Brain microvascular endothelial cell (primary cell): ENCODE measurements at regions not wholly inside any gene's neighbourhood (a gene's known extent, or its start where the extent isn't known, plus 50 kb on each side); places are given as distances from the start of the nearest gene placed in this dataset.
A peak's percentile ranks its signal among the peaks of the same experiment; 100 is the strongest.

Experiments
- DNase-seq: peaks from one replicate; pipeline ENCODE4 v3.0.0-alpha.2; 2020
- H3K27ac ChIP-seq: fragments of 250-450 bp; sonication (Bioruptor Pico); 2 replicates; pipeline ENCODE4 v1.5.1; 2020; ENCODE audit warnings: mild to moderate bottlenecking, moderate library complexity
- H3K27me3 ChIP-seq: fragments of 250-450 bp; sonication (Bioruptor Pico); replicated peaks from 2 replicates; pipeline ENCODE4 v1.5.1; 2020; ENCODE audit warnings: mild to moderate bottlenecking
- H3K36me3 ChIP-seq: fragments of 250-450 bp; sonication (Bioruptor Pico); replicated peaks from 2 replicates; pipeline ENCODE4 v1.5.1; 2020; ENCODE audit warnings: mild to moderate bottlenecking
- H3K4me3 ChIP-seq: 2 replicates; pipeline ENCODE4 v1.5.1; 2011; ENCODE audit warnings: low read depth, mild to moderate bottlenecking, control low read depth, low read length, moderate library complexity
- in situ Hi-C: cut with HindIII; loops from 2 replicates; pipeline ENCODE4 v1.10.0; 2017; ENCODE audit warnings: low sequenced_read_pairs, low pct_ligation_motif_present
- TF ChIP-seq, protein P1 (sequence below): IDR thresholded peaks from 2 replicates; pipeline ENCODE4 v1.5.1; 2011; ENCODE audit warnings: low read depth, mild to moderate bottlenecking, moderate library complexity, low read length, control low read depth, inconsistent platforms; ENCODE audit errors: missing control alignments

DNA sequence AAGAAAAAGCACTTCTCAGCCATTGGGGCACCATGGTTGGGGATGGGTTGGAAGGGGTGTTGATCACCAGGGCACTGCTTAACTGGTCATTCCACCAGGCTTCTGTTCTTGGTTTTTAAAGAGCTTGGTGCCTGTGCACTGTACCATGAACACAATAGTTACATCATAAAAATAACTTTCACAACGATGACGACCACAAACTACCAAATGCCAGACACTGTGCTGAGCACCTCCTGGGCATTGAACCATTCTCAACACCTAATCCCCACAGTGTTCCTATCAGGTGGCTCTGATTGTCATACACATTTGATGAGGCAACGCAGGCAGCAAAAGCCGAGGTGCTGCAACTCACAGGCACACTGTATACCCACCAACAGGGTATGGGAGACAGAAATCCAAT is 208.0 kb downstream of the FOXL1 start:
- TF ChIP-seq, protein P1, sequence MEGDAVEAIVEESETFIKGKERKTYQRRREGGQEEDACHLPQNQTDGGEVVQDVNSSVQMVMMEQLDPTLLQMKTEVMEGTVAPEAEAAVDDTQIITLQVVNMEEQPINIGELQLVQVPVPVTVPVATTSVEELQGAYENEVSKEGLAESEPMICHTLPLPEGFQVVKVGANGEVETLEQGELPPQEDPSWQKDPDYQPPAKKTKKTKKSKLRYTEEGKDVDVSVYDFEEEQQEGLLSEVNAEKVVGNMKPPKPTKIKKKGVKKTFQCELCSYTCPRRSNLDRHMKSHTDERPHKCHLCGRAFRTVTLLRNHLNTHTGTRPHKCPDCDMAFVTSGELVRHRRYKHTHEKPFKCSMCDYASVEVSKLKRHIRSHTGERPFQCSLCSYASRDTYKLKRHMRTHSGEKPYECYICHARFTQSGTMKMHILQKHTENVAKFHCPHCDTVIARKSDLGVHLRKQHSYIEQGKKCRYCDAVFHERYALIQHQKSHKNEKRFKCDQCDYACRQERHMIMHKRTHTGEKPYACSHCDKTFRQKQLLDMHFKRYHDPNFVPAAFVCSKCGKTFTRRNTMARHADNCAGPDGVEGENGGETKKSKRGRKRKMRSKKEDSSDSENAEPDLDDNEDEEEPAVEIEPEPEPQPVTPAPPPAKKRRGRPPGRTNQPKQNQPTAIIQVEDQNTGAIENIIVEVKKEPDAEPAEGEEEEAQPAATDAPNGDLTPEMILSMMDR: no peak
- H3K27me3 ChIP-seq: no peaks in the 10 kb centered on the region
- in situ Hi-C loops: no loop called here
- no peak overlapping the region for H3K27ac ChIP-seq
- no peak overlapping the region for H3K4me3 ChIP-seq
- no peak for DNase-seq
- no peaks in the 10 kb centered on the region for H3K36me3 ChIP-seq

DNA sequence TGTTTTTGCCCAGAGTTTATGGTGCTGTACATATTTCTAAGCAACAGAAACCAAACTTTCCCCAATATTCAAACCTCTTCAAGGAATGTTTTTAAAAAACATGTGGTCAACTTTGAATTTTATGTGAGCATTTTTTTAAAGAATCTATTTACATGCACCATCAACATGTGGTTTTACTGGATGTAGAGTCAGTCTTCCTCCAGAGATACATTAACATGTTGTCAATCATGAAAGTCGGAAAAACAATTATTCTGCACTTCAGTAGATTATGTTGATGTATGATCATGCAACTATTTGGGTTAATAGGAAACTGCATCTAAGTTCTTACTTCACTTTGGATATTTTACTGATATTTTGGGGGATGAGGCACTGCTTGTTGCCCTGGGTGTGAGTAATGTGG is 208.6 kb downstream of the FOXL1 start:
- H3K27ac ChIP-seq: no peak overlapping the region
- H3K27me3 ChIP-seq: no peaks in the 10 kb centered on the region
- H3K4me3 ChIP-seq: no peak overlapping the region
- in situ Hi-C loops: no loop called here
- TF ChIP-seq, protein P1: no peak
- DNase-seq: no peak
- H3K36me3 ChIP-seq: no peaks in the 10 kb centered on the region

DNA sequence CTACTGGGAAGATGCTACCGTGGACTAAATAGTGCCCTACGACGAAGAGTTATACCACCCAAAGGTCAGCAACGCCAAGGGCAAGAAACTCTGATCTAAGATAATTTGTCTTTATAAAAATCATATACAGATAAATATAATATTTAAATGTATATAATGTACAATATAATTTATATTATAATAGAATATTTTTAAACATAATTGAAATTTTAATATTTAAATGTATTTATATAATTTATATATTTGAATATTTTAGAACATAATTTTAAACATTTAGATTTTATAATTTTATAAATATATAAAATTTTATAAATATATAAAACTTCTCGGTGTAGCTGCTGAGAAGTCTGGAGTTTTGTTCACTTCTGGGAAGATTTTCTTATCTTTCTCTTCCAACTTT is 209.2 kb downstream of the FOXL1 start:
- in situ Hi-C loops: no loop called here
- no peaks in the 10 kb centered on the region for H3K36me3 ChIP-seq

DNA sequence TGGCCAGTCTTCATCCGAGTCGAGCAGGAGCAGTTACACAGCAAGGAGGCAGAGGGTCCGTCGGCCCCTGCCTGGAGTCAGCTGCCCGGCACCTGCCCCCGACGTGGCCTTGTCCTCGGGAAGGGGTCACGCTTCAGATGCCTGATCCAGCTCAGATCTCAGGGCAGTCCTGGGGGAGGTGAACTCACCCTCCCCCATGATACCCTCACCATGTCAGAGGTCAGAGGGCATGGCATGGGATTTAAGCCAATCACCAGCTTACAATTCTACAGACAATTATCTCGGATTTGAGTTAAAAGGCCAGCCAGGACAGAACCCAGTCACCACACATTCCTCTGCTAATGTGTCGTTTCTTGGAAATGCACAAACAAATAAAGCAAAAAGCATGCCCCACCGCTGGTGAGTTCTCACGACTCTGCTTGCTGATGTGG is 211.3 kb downstream of the FOXL1 start:
- in situ Hi-C loops: no loop called here
- TF ChIP-seq, protein P1: no peak
- peak; percentile 51 for DNase-seq
- H3K4me3 ChIP-seq: no peak overlapping the region
- no peaks in the 10 kb centered on the region for H3K27me3 ChIP-seq
- H3K36me3 ChIP-seq: no peaks in the 10 kb centered on the region
- H3K27ac ChIP-seq: no peak overlapping the region

More for the DNA sequence above, 209.2 kb downstream of the FOXL1 start:
- Histone ChIP-seq H3K27me3 (no peaks in the 10 kb centered on the region), H3K4me3 (no peak overlapping the region), H3K27ac (no peak overlapping the region)
- DNase-seq: no peak
- TF ChIP-seq, protein P1: no peak

DNA sequence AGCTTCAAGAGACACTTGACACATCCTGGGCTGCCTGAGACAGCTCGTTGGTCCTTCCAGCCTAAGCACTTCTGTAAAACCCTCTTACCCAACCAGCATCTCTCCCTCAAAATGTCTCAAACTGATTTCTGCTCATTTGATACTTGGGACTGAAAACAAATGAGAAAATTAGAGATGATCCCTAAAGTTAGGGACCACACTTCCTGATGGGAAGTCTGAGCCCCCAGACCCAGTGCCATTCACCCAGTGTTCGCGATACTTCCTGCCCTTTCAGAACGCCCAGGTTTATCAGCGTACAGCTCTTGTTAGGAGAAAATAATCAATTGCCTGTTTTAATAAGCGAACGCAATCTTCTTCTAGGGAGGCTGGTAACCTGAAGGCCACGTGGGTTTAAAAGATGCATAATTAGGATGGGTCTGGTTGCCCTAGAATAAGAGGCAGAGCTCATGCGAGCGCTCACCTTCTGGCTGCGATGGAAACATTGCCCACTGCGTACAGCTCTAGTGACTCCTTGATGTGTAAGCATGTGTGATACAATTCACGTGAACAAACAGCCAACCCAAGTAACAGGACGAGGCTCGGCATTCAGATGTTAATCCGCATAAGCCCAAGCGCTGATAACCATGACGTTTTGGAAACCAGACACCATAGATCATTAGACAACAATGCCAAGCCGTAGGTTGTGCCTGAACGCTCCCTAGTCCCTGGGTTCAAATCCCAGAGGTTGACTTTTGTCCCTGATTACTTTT is 213.1 kb downstream of the FOXL1 start:
- Histone ChIP-seq H3K27ac (no peak overlapping the region), H3K36me3 (no peaks in the 10 kb centered on the region), H3K27me3 (no peaks in the 10 kb centered on the region), H3K4me3 (no peak overlapping the region)
- no peak for DNase-seq
- in situ Hi-C loops: no loop called here
- TF ChIP-seq, protein P1: no peak
